Brain microvascular endothelial cell (primary cell): ENCODE measurements at regions not wholly inside any gene's neighbourhood (a gene's known extent, or its start where the extent isn't known, plus 50 kb on each side); places are given as distances from the start of the nearest gene placed in this dataset.
A peak's percentile ranks its signal among the peaks of the same experiment; 100 is the strongest.

Source experiments
- DNase-seq: peaks from one replicate; pipeline ENCODE4 v3.0.0-alpha.2; 2020
- H3K27ac ChIP-seq: fragments of 250-450 bp; sonication (Bioruptor Pico); 2 replicates; pipeline ENCODE4 v1.5.1; 2020; ENCODE audit warnings: mild to moderate bottlenecking, moderate library complexity
- H3K27me3 ChIP-seq: fragments of 250-450 bp; sonication (Bioruptor Pico); replicated peaks from 2 replicates; pipeline ENCODE4 v1.5.1; 2020; ENCODE audit warnings: mild to moderate bottlenecking
- H3K36me3 ChIP-seq: fragments of 250-450 bp; sonication (Bioruptor Pico); replicated peaks from 2 replicates; pipeline ENCODE4 v1.5.1; 2020; ENCODE audit warnings: mild to moderate bottlenecking
- H3K4me3 ChIP-seq: 2 replicates; pipeline ENCODE4 v1.5.1; 2011; ENCODE audit warnings: low read depth, mild to moderate bottlenecking, control low read depth, low read length, moderate library complexity
- CTCF ChIP-seq: IDR thresholded peaks from 2 replicates; pipeline ENCODE4 v1.5.1; 2011; ENCODE audit warnings: low read depth, mild to moderate bottlenecking, moderate library complexity, low read length, control low read depth, inconsistent platforms; ENCODE audit errors: missing control alignments
- in situ Hi-C: cut with HindIII; loops from 2 replicates; pipeline ENCODE4 v1.10.0; 2017; ENCODE audit warnings: low sequenced_read_pairs, low pct_ligation_motif_present

- H3K36me3 ChIP-seq, result no peaks in the 10 kb centered on the region
- TF ChIP-seq CTCF, result no peak
- no peak overlapping the region for H3K4me3 ChIP-seq
- in situ Hi-C loops, result no loop called here
- H3K27me3 ChIP-seq, result no peaks in the 10 kb centered on the region
- peak overlapping the region; percentile 46 for H3K27ac ChIP-seq
- DNase-seq, result peak; percentile 84
These were observed 409.0 kb downstream of the COG6 start for GRCh38 chr13:40064154-40065097.

GRCh38 chr13:40069173-40070044 lies 413.9 kb downstream of the COG6 start:
- peak; percentile 89 for TF ChIP-seq CTCF
- Histone ChIP-seq H3K27ac (no peak overlapping the region), H3K27me3 (no peaks in the 10 kb centered on the region), H3K4me3 (no peak overlapping the region), H3K36me3 (no peaks in the 10 kb centered on the region)
- in situ Hi-C loops, result no loop called here
- DNase-seq, result peak; percentile 61

GRCh38 chr13:40070357-40070756 lies 414.9 kb downstream of the COG6 start:
- H3K27me3 ChIP-seq, result no peaks in the 10 kb centered on the region
- in situ Hi-C loops, result no loop called here
- no peak overlapping the region for H3K27ac ChIP-seq
- no peak for TF ChIP-seq CTCF
- H3K36me3 ChIP-seq, result no peaks in the 10 kb centered on the region
- DNase-seq, result no peak
- no peak overlapping the region for H3K4me3 ChIP-seq

GRCh38 chr13:40072663-40073120 lies 417.2 kb downstream of the COG6 start:
- no peak for DNase-seq

GRCh38 chr13:40074338-40074737 lies 418.9 kb downstream of the COG6 start:
- no peak for TF ChIP-seq CTCF
- in situ Hi-C loops, result no loop called here
- Histone ChIP-seq H3K27me3 (no peaks in the 10 kb centered on the region), H3K27ac (no peak overlapping the region), H3K4me3 (no peak overlapping the region), H3K36me3 (no peaks in the 10 kb centered on the region)
- DNase-seq, result no peak

More at GRCh38 chr13:40072663-40073120, 417.2 kb downstream of the COG6 start:
- H3K36me3 ChIP-seq, result no peaks in the 10 kb centered on the region
- no peak overlapping the region for H3K4me3 ChIP-seq
- in situ Hi-C loops, result no loop called here
- TF ChIP-seq CTCF, result no peak
- H3K27ac ChIP-seq, result no peak overlapping the region
- H3K27me3 ChIP-seq, result no peaks in the 10 kb centered on the region
